A673 (cell line): ENCODE measurements at regions not wholly inside any gene's neighbourhood (a gene's known extent, or its start where the extent isn't known, plus 50 kb on each side); places are given as distances from the start of the nearest gene placed in this dataset.

Experiments used
- EZH2 ChIP-seq: fragments of 200-600 bp; sonication (generic); IDR thresholded peaks from 2 replicates; pipeline ENCODE4 v1.6.1; 2017; ENCODE audit warnings: borderline replicate concordance, low read depth, mild to moderate bottlenecking, mixed read lengths, antibody characterized with exemption, low read length; ENCODE audit not compliant: poor library complexity, severe bottlenecking
- TF ChIP-seq, protein P1 (sequence below): fragments of 300-800, 200-600 bp; sonication (generic); conservative IDR thresholded peaks from 2 replicates; pipeline ENCODE4 v1.5.1; 2017; ENCODE audit warnings: low read depth, mild to moderate bottlenecking, antibody characterized with exemption, low read length, moderate library complexity, mixed read lengths

DNA sequence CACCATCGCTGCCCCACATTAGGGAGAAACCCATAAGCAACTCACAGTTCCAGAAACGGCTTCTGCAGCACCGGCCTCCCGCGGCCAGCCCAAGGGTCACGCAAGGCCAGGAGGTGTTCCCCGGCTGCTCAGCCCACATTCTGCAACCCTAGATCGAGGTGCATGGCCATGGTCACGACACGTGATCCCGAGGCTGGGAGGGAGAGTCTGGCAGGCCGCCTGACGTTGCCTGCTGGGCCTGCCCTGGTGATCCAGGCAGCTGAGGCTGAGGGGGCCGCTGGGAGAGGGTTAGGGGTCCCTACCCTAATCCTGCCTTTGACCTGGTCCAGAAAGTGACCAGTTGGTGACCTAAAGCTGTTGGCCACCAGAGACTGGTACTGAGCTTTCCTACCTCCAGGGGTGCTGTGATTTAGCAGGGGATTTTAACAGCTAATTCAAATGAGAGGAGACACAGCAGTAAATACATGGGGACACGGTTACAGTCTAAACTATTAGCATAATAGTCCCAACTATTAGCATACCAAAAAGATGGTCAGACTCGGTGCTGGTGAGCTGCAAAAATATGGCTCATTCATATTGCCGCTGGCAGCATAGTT, 97.4 kb upstream of the CIBAR2 start:
- TF ChIP-seq EZH2, result no peak
- TF ChIP-seq, protein P1, sequence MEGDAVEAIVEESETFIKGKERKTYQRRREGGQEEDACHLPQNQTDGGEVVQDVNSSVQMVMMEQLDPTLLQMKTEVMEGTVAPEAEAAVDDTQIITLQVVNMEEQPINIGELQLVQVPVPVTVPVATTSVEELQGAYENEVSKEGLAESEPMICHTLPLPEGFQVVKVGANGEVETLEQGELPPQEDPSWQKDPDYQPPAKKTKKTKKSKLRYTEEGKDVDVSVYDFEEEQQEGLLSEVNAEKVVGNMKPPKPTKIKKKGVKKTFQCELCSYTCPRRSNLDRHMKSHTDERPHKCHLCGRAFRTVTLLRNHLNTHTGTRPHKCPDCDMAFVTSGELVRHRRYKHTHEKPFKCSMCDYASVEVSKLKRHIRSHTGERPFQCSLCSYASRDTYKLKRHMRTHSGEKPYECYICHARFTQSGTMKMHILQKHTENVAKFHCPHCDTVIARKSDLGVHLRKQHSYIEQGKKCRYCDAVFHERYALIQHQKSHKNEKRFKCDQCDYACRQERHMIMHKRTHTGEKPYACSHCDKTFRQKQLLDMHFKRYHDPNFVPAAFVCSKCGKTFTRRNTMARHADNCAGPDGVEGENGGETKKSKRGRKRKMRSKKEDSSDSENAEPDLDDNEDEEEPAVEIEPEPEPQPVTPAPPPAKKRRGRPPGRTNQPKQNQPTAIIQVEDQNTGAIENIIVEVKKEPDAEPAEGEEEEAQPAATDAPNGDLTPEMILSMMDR, result no peak
